ENCODE measurements at regions not wholly inside any gene's neighbourhood (a gene's known extent, or its start where the extent isn't known, plus 50 kb on each side); places are given as distances from the start of the nearest gene placed in this dataset.
A peak's percentile ranks its signal among the peaks of the same experiment; 100 is the strongest.

GRCh38 chr10:104518891-104519290 is 122.2 kb upstream of the SORCS3 start:
- no peak overlapping the region for H2AFZ ChIP-seq (ENCODE audit: control insufficient read depth, low read depth, low read length)
- H3K27ac ChIP-seq (ENCODE audit: control insufficient read depth, insufficient read depth) = no peak overlapping the region
- intact Hi-C loops (cut with micrococcal nuclease; ENCODE audit: unreplicated experiment) (no loop called here), in situ Hi-C loops (cut with MboI) (no loop called here)
- H3K9ac ChIP-seq (ENCODE audit: control insufficient read depth, insufficient read depth, low read length) = no peak overlapping the region
- POLR2A ChIA-PET = no interaction called here
- DNase-seq (ENCODE audit: low read depth, low spot score) (no peak), ATAC-seq (no peak), FAIRE-seq (no peak)
- WGBS (ENCODE audit: insufficient coverage, insufficient replicate concordance, low lambda C conversion rate, missing lambda C conversion rate) = 11% methylated on average over 6 of the region's 6 CpGs
- no peak overlapping the region for H3K4me3 ChIP-seq
- H3K27me3 ChIP-seq (replicated peaks in 1 of 2; ENCODE audit: control insufficient read depth in 2 of 2, insufficient read depth in 2 of 2, low read length in 1 of 2) = no peaks in the 10 kb centered on the region; a peak in 1 of 4 replicates
- no peak overlapping the region for H3K4me2 ChIP-seq (ENCODE audit: control insufficient read depth, insufficient read depth)
- SMC1A ChIA-PET (ENCODE audit: uncharacterized antibody, unreplicated experiment) = no interaction called here
- RAD21 ChIA-PET (ENCODE audit: unreplicated experiment) = no interaction called here
- BruUV-seq (replicated peaks) = no TSS peak
- TF ChIP-seq BHLHE40 (IDR thresholded peaks at IDR 0.05; ENCODE audit: borderline replicate concordance in 1 of 2, low read depth in 2 of 2, low read length in 1 of 2) (no peak), CHD1 (IDR thresholded peaks at IDR 0.05; ENCODE audit: low read depth, low read length) (no peak), CREM (IDR thresholded peaks at IDR 0.05; ENCODE audit: low read depth) (no peak)
- H4K20me1 ChIP-seq (ENCODE audit: control insufficient read depth, insufficient read depth) = no peaks in the 10 kb centered on the region
- no peaks in the 10 kb centered on the region for H3K4me1 ChIP-seq (ENCODE audit: control insufficient read depth, insufficient read depth, low read length)
- no peaks in the 10 kb centered on the region for H3K79me2 ChIP-seq (ENCODE audit: control insufficient read depth, insufficient read depth, low read length)
- H3K9me3 ChIP-seq (replicated peaks; ENCODE audit: control insufficient read depth, insufficient read depth, low read length) = no peaks in the 10 kb centered on the region
- H3K36me3 ChIP-seq (ENCODE audit: control insufficient read depth in 2 of 2, insufficient read depth in 2 of 2, low read length in 1 of 2) = no peaks in the 10 kb centered on the region
- CTCF ChIA-PET = no interaction called here

DNA sequence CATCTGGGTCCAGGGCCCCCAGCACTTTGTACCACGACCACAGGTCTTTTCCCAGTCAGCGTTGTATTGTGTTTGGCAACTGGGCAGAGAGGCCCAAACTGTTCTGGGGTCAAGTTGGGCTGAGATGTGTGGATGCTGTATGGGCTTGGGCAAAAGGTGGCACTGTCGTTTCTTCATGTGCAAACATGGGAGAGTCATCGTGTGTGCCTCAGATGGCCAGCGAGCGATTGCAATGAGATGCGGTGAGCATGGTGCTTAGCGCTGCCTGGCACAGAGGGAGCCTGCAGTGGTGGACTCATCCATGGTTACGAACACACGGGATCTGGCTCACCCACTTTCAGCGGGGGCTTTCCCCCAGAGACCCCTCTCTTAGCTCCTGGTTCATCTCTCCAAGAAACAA is 120.4 kb upstream of the SORCS3 start:
- POLR2A ChIA-PET = no interaction called here
- BruUV-seq (replicated peaks) = no TSS peak
- RAD21 ChIA-PET (ENCODE audit: unreplicated experiment) = no interaction called here
- 43% methylated on average over 11 of the region's 11 CpGs for WGBS (ENCODE audit: insufficient coverage, insufficient replicate concordance, low lambda C conversion rate, missing lambda C conversion rate)
- in situ Hi-C loops (cut with MboI) (no loop called here), intact Hi-C loops (cut with micrococcal nuclease; ENCODE audit: unreplicated experiment) (no loop called here)
- CTCF ChIA-PET = no interaction called here
- TF ChIP-seq, protein P1, sequence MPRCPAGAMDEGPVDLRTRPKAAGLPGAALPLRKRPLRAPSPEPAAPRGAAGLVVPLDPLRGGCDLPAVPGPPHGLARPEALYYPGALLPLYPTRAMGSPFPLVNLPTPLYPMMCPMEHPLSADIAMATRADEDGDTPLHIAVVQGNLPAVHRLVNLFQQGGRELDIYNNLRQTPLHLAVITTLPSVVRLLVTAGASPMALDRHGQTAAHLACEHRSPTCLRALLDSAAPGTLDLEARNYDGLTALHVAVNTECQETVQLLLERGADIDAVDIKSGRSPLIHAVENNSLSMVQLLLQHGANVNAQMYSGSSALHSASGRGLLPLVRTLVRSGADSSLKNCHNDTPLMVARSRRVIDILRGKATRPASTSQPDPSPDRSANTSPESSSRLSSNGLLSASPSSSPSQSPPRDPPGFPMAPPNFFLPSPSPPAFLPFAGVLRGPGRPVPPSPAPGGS (IDR thresholded peaks at IDR 0.05; ENCODE audit: borderline replicate concordance, insufficient read depth, low read depth, low read length, poor library complexity, severe bottlenecking) = peak; percentile 66
- TF ChIP-seq SRF (IDR thresholded peaks at IDR 0.05; ENCODE audit: low read depth in 2 of 2, low read length in 2 of 2) = no peak
- H2AFZ ChIP-seq (ENCODE audit: control insufficient read depth, low read depth, low read length) = no peak overlapping the region
- no peak overlapping the region for H3K4me3 ChIP-seq
- no peak overlapping the region for H3K27ac ChIP-seq (ENCODE audit: control insufficient read depth, insufficient read depth)
- H3K9ac ChIP-seq (ENCODE audit: control insufficient read depth, insufficient read depth, low read length) = no peak overlapping the region
- DNase-seq (ENCODE audit: low read depth, low spot score) (no peak), FAIRE-seq (no peak), ATAC-seq (no peak)
- SMC1A ChIA-PET (ENCODE audit: uncharacterized antibody, unreplicated experiment) = no interaction called here
- H3K4me2 ChIP-seq (ENCODE audit: control insufficient read depth, insufficient read depth) = no peak overlapping the region
- H3K79me2 ChIP-seq (ENCODE audit: control insufficient read depth, insufficient read depth, low read length) = no peaks in the 10 kb centered on the region
- H3K4me1 ChIP-seq (ENCODE audit: control insufficient read depth, insufficient read depth, low read length) = no peaks in the 10 kb centered on the region
- no peaks in the 10 kb centered on the region for H3K9me3 ChIP-seq (replicated peaks; ENCODE audit: control insufficient read depth, insufficient read depth, low read length)
- H3K36me3 ChIP-seq (ENCODE audit: control insufficient read depth in 2 of 2, insufficient read depth in 2 of 2, low read length in 1 of 2) = no peaks in the 10 kb centered on the region
- no peaks in the 10 kb centered on the region for H4K20me1 ChIP-seq (ENCODE audit: control insufficient read depth, insufficient read depth)
- H3K27me3 ChIP-seq (replicated peaks in 1 of 2; ENCODE audit: control insufficient read depth in 2 of 2, insufficient read depth in 2 of 2, low read length in 1 of 2) = no peaks in the 10 kb centered on the region; a peak in 1 of 4 replicates

Data from GM12878 (cell line).